NCI-H2196 treated with DMSO at 0.1 percent for 48 hours (cell line): ENCODE measurements at regions not wholly inside any gene's neighbourhood (a gene's known extent, or its start where the extent isn't known, plus 50 kb on each side); places are given as distances from the start of the nearest gene placed in this dataset.
"Not testable (repeated sequence)": the region's sequence is repeated elsewhere in the genome, so short reads cannot be mapped to it uniquely, and the experiment has no call there.

Experiments
- DNase-seq: peaks from one replicate; lab custom pipeline; 2025; ENCODE audit not compliant: unreplicated experiment; lab: John Stamatoyannopoulos, UW

- no peak for DNase-seq
Measured at GRCh38 chr11:28938091-28938490, 829.9 kb downstream of the METTL15 start.

GRCh38 chr11:28932940-28933339, 824.8 kb downstream of the METTL15 start:
- no peak for DNase-seq

GRCh38 chr11:28924004-28924403, 815.8 kb downstream of the METTL15 start:
- DNase-seq: no peak

- DNase-seq: no peak
Measured at GRCh38 chr11:28922386-28922981, 814.3 kb downstream of the METTL15 start.

- DNase-seq: no peak
Measured at GRCh38 chr11:28919194-28919593, 811.0 kb downstream of the METTL15 start.

GRCh38 chr11:28913883-28914282, 805.7 kb downstream of the METTL15 start:
- DNase-seq: no peak

- no peak for DNase-seq
Measured at GRCh38 chr11:28911829-28912228, 803.6 kb downstream of the METTL15 start.

- no peak for DNase-seq
Measured at GRCh38 chr11:28910926-28911325, 802.7 kb downstream of the METTL15 start.

- no peak for DNase-seq
Measured at GRCh38 chr11:28903716-28904115, 795.5 kb downstream of the METTL15 start.

- no peak for DNase-seq
Measured at GRCh38 chr11:28900427-28900826, 792.2 kb downstream of the METTL15 start.

- no peak for DNase-seq
Measured at GRCh38 chr11:28899706-28900105, 791.5 kb downstream of the METTL15 start.

- not testable (repeated sequence) for DNase-seq
Measured at GRCh38 chr11:28890601-28891040, 782.4 kb downstream of the METTL15 start.

- no peak for DNase-seq
Measured at GRCh38 chr11:28887681-28888080, 779.5 kb downstream of the METTL15 start.

- DNase-seq: no peak
Measured at GRCh38 chr11:28879869-28880268, 771.7 kb downstream of the METTL15 start.

- DNase-seq: no peak
Measured at GRCh38 chr11:28878025-28878424, 769.8 kb downstream of the METTL15 start.

GRCh38 chr11:28877340-28877739, 769.2 kb downstream of the METTL15 start:
- no peak for DNase-seq

- DNase-seq: no peak
Measured at GRCh38 chr11:28874706-28875105, 766.5 kb downstream of the METTL15 start.

GRCh38 chr11:28871090-28871489, 762.9 kb downstream of the METTL15 start:
- no peak for DNase-seq

- no peak for DNase-seq
Measured at GRCh38 chr11:28863422-28863821, 755.2 kb downstream of the METTL15 start.

GRCh38 chr11:28860893-28861292, 752.7 kb downstream of the METTL15 start:
- no peak for DNase-seq

GRCh38 chr11:28858076-28858475, 749.9 kb downstream of the METTL15 start:
- no peak for DNase-seq

- DNase-seq: no peak
Measured at GRCh38 chr11:28849053-28849452, 740.9 kb downstream of the METTL15 start.

- no peak for DNase-seq
Measured at GRCh38 chr11:28842716-28843115, 734.5 kb downstream of the METTL15 start.
